H1 (cell line): ENCODE measurements at regions not wholly inside any gene's neighbourhood (a gene's known extent, or its start where the extent isn't known, plus 50 kb on each side); places are given as distances from the start of the nearest gene placed in this dataset.

Experiments
- CTCF ChIA-PET: fragments of 300-600 bp; sonication (Branson Sonifier 250); formaldehyde crosslinking; loops from one replicate; lab custom pipeline; 2021; ENCODE audit not compliant: partially characterized antibody; lab: Charles Lee
- POLR2A ChIA-PET: fragments of 300-600 bp; sonication (Branson Sonifier 250); formaldehyde crosslinking; loops from one replicate; lab custom pipeline; 2021; ENCODE audit warnings: inconsistent platforms; ENCODE audit not compliant: partially characterized antibody; lab: Charles Lee
- DNase-seq, 2 experiments: peaks; one replicate each; pipeline versions ENCODE4 v3.0.0 to v3.0.0-alpha.2; 2010 to 2022; ENCODE audit warnings: low spot score in 2 of 2, low read depth in 1 of 2, mixed read lengths in 1 of 2
- FAIRE-seq: peaks from 2 replicates; lab custom pipeline; 2011; peaks lifted over from hg19 to GRCh38; lab: Jason Lieb, UNC
- H2AFZ ChIP-seq: 2 replicates; pipeline ENCODE4 v1.8.1; 2012; ENCODE audit warnings: low read length, inconsistent platforms
- H2AK5ac ChIP-seq: 2 replicates; pipeline ENCODE4 v1.6.1; 2013; ENCODE audit warnings: low read depth, low read length
- H2BK120ac ChIP-seq: replicated peaks from 2 replicates; pipeline ENCODE3; 2013; ENCODE audit warnings: low read depth, low read length, inconsistent platforms
- H2BK12ac ChIP-seq: 2 replicates; pipeline ENCODE4 v1.6.1; 2013; ENCODE audit warnings: low read depth, low read length
- H2BK15ac ChIP-seq: 2 replicates; pipeline ENCODE4 v1.6.1; 2013; ENCODE audit warnings: low read length
- H2BK20ac ChIP-seq: 2 replicates; pipeline ENCODE4 v1.6.1; 2013; ENCODE audit warnings: low read length
- H2BK5ac ChIP-seq: 2 replicates; pipeline ENCODE4 v1.6.1; 2013; ENCODE audit warnings: low read depth, low read length
- H3K14ac ChIP-seq: 2 replicates; pipeline ENCODE4 v1.6.1; 2013; ENCODE audit warnings: inconsistent platforms; ENCODE audit not compliant: insufficient read length
- H3K18ac ChIP-seq: 2 replicates; pipeline ENCODE4 v1.6.1; 2013; ENCODE audit warnings: low read length; ENCODE audit errors: extremely low read depth
- H3K23ac ChIP-seq: 2 replicates; pipeline ENCODE4 v1.6.1; 2013; ENCODE audit warnings: inconsistent platforms; ENCODE audit not compliant: insufficient read length
- H3K23me2 ChIP-seq: 2 replicates; pipeline ENCODE4 v1.6.1; 2013; ENCODE audit warnings: low read depth, low read length
- H3K27ac ChIP-seq: 2 replicates; pipeline ENCODE4 v1.6.1; 2011; ENCODE audit warnings: low read depth, low read length, inconsistent platforms
- H3K27me3 ChIP-seq, 4 experiments: replicated peaks in 1 of 4; 1 replicate in 1 of 4; 2 replicates in 3 of 4; pipeline versions ENCODE4 v1.6.1 to v1.8.1; 2011 to 2013; ENCODE audit warnings: low read length in 3 of 4, mild to moderate bottlenecking in 3 of 4, inconsistent platforms in 2 of 4, mixed read lengths in 2 of 4, moderate library complexity in 1 of 4; ENCODE audit not compliant: control insufficient read depth in 3 of 4, insufficient read depth in 3 of 4; ENCODE audit errors: extremely low read depth in 1 of 4
- H3K36me3 ChIP-seq, 4 experiments: 2 replicates each; pipeline versions ENCODE4 v1.6.1 to v1.8.1; 2011 to 2013; ENCODE audit warnings: mild to moderate bottlenecking in 4 of 4, low read length in 3 of 4, moderate library complexity in 2 of 4, control low read depth in 1 of 4, inconsistent platforms in 1 of 4; ENCODE audit not compliant: insufficient read depth in 4 of 4, control insufficient read depth in 2 of 4
- H3K4ac ChIP-seq: replicated peaks from 2 replicates; pipeline ENCODE3; 2013; ENCODE audit warnings: low read length, low read depth, mixed read lengths, inconsistent platforms; ENCODE audit not compliant: insufficient read length
- H3K4me1 ChIP-seq, 4 experiments: replicated peaks in 1 of 4; 1 replicate in 1 of 4; 2 replicates in 3 of 4; pipeline versions ENCODE4 v1.6.1 to v1.8.1; 2011 to 2013; ENCODE audit warnings: low read length in 3 of 4, inconsistent platforms in 2 of 4, mixed read lengths in 1 of 4; ENCODE audit not compliant: insufficient read depth in 4 of 4, control insufficient read depth in 3 of 4
- H3K4me2 ChIP-seq, 2 experiments: 2 replicates each; pipeline versions ENCODE4 v1.6.1 to v1.8.1; 2011 to 2013; ENCODE audit warnings: low read depth in 2 of 2, low read length in 2 of 2, control low read depth in 1 of 2, inconsistent platforms in 1 of 2, mild to moderate bottlenecking in 1 of 2; ENCODE audit not compliant: insufficient read depth in 1 of 2
- H3K4me3 ChIP-seq, 4 experiments: fragments of 200-600, 300-600 bp in 1 of 4; sonication (generic), shearing (Covaris generic), sonication (Bioruptor Twin) in 1 of 4; 2 replicates each; pipeline versions ENCODE4 v1.5.1 to v1.8.1; 2011 to 2016; ENCODE audit warnings: low read length in 4 of 4, low read depth in 3 of 4, control low read depth in 2 of 4, inconsistent platforms in 2 of 4, mild to moderate bottlenecking in 2 of 4, mixed read lengths in 1 of 4, moderate library complexity in 1 of 4; ENCODE audit not compliant: insufficient read depth in 2 of 4; ENCODE audit errors: extremely low read depth in 1 of 4
- H3K56ac ChIP-seq: replicated peaks from 2 replicates; pipeline ENCODE3; 2013; ENCODE audit warnings: low read depth, mild to moderate bottlenecking, mixed read lengths, low read length, inconsistent platforms; ENCODE audit not compliant: insufficient read length
- H3K79me1 ChIP-seq: 2 replicates; pipeline ENCODE4 v1.6.1; 2013; ENCODE audit warnings: low read depth, low read length, control low read depth
- H3K79me2 ChIP-seq, 2 experiments: 2 replicates each; pipeline versions ENCODE4 v1.6.1 to v1.8.1; 2012 to 2013; ENCODE audit warnings: low read length in 2 of 2, mild to moderate bottlenecking in 2 of 2, inconsistent platforms in 1 of 2; ENCODE audit not compliant: insufficient read depth in 2 of 2, control insufficient read depth in 1 of 2
- H3K9ac ChIP-seq, 4 experiments: replicated peaks in 1 of 4; 1 replicate in 1 of 4; 2 replicates in 3 of 4; pipeline versions ENCODE4 v1.6.1 to v1.8.1; 2011 to 2013; ENCODE audit warnings: low read depth in 3 of 4, low read length in 3 of 4, control low read depth in 2 of 4, mild to moderate bottlenecking in 2 of 4, moderate library complexity in 2 of 4, inconsistent platforms in 1 of 4; ENCODE audit errors: extremely low read depth in 1 of 4
- H3K9me3 ChIP-seq, 2 experiments: 2 replicates each; pipeline versions ENCODE4 v1.6.1 to v1.8.1; 2012 to 2013; ENCODE audit warnings: mild to moderate bottlenecking in 2 of 2, moderate library complexity in 2 of 2, control low read depth in 1 of 2, inconsistent platforms in 1 of 2, low read depth in 1 of 2, low read length in 1 of 2, mixed read lengths in 1 of 2; ENCODE audit not compliant: insufficient read depth in 2 of 2
- H4K20me1 ChIP-seq, 2 experiments: replicated peaks in 1 of 2; 2 replicates each; pipeline versions ENCODE3 to v1.8.1; 2011 to 2013; ENCODE audit warnings: inconsistent platforms in 2 of 2, low read length in 2 of 2, mild to moderate bottlenecking in 1 of 2; ENCODE audit not compliant: insufficient read depth in 2 of 2, control insufficient read depth in 1 of 2
- H4K5ac ChIP-seq: 2 replicates; pipeline ENCODE4 v1.6.1; 2013; ENCODE audit warnings: low read length, low read depth, mixed read lengths, inconsistent platforms; ENCODE audit not compliant: insufficient read length
- H4K8ac ChIP-seq: 2 replicates; pipeline ENCODE4 v1.8.0; 2013; ENCODE audit warnings: mild to moderate bottlenecking, moderate library complexity, low read length, inconsistent platforms; ENCODE audit not compliant: insufficient read depth; ENCODE audit errors: extremely low read depth
- H4K91ac ChIP-seq: replicated peaks from 2 replicates; pipeline ENCODE3; 2013; ENCODE audit warnings: low read length, mixed read lengths, inconsistent platforms; ENCODE audit not compliant: insufficient read length
- BCL11A ChIP-seq, 2 experiments: IDR thresholded peaks; one replicate each; pipeline ENCODE4 v1.6.1; 2011; ENCODE audit warnings: low read depth in 2 of 2, low read length in 2 of 2, mild to moderate bottlenecking in 2 of 2
- CHD1 ChIP-seq: IDR thresholded peaks from 2 replicates; pipeline ENCODE4 v1.6.1; 2012; ENCODE audit warnings: low read depth, low read length, improper control_type of control experiment
- CTBP2 ChIP-seq: IDR thresholded peaks from 2 replicates; pipeline ENCODE4 v1.7.0; 2011; ENCODE audit warnings: borderline replicate concordance, mild to moderate bottlenecking, moderate library complexity, mixed read lengths, low read length; ENCODE audit not compliant: insufficient read depth, insufficient read length
- E2F6 ChIP-seq: IDR thresholded peaks from 2 replicates; pipeline ENCODE4 v1.6.1; 2012; ENCODE audit warnings: inconsistent platforms
- EZH2 ChIP-seq: fragments of 200-600 bp; sonication (generic); IDR thresholded peaks from 2 replicates; pipeline ENCODE4 v1.7.1; 2012; ENCODE audit warnings: low read depth, mild to moderate bottlenecking, moderate library complexity, low read length, inconsistent platforms; ENCODE audit not compliant: severe bottlenecking
- HDAC2 ChIP-seq, 2 experiments: fragments of 300-600 bp in 1 of 2; sonication (generic) in 1 of 2; IDR thresholded peaks; 2 replicates each; pipeline ENCODE4 v1.6.1; 2011 to 2012; ENCODE audit warnings: low read depth in 2 of 2, low read length in 2 of 2, mild to moderate bottlenecking in 2 of 2, moderate library complexity in 2 of 2, borderline replicate concordance in 1 of 2, inconsistent platforms in 1 of 2
- HDAC6 ChIP-seq: IDR thresholded peaks from one replicate; pipeline ENCODE4 v1.7.1; 2012; ENCODE audit warnings: low read depth, mild to moderate bottlenecking, inconsistent platforms, low read length, moderate library complexity
- NANOG ChIP-seq: IDR thresholded peaks from 2 replicates; pipeline ENCODE4 v1.6.1; 2011; ENCODE audit warnings: low read length, low read depth, mild to moderate bottlenecking, inconsistent platforms; ENCODE audit not compliant: insufficient read depth, poor library complexity, severe bottlenecking
- POLR2A ChIP-seq, 2 experiments: IDR thresholded peaks; 1 replicate in 1 of 2; 2 replicates in 1 of 2; pipeline ENCODE4 v1.6.1; 2011; ENCODE audit warnings: low read depth in 2 of 2, low read length in 2 of 2, mild to moderate bottlenecking in 2 of 2; ENCODE audit errors: control extremely low read depth in 1 of 2
- RAD21 ChIP-seq, 2 experiments: IDR thresholded peaks in 1 of 2; conservative IDR thresholded peaks in 1 of 2; 2 replicates each; pipeline ENCODE4 v1.6.1; 2011; ENCODE audit warnings: low read depth in 2 of 2, low read length in 2 of 2, improper control_type of control experiment in 1 of 2, inconsistent platforms in 1 of 2, mild to moderate bottlenecking in 1 of 2, moderate library complexity in 1 of 2
- RBBP5 ChIP-seq: IDR thresholded peaks from 2 replicates; pipeline ENCODE4 v1.7.1; 2012; ENCODE audit warnings: low read depth, mild to moderate bottlenecking, inconsistent platforms, low read length, moderate library complexity, borderline replicate concordance
- SP1 ChIP-seq: IDR thresholded peaks from 2 replicates; pipeline ENCODE4 v1.6.1; 2011; ENCODE audit warnings: low read depth, low read length
- TAF7 ChIP-seq: optimal IDR thresholded peaks from 2 replicates; pipeline ENCODE3; 2011; ENCODE audit warnings: low read depth, mild to moderate bottlenecking, inconsistent platforms, low read length, moderate library complexity, borderline replicate concordance
- TEAD4 ChIP-seq: IDR thresholded peaks from 2 replicates; pipeline ENCODE4 v1.6.1; 2012; ENCODE audit warnings: low read depth, low read length, inconsistent platforms, mixed read lengths
- WGBS, 2 experiments: shearing (Covaris generic) in 1 of 2; methylation state at CpG; one replicate each; pipeline versions ENCODE4 v1.1.6 to v1.1.7; 2013 to 2015; ENCODE audit warnings: low lambda C conversion rate in 2 of 2, mixed read lengths in 2 of 2, inconsistent platforms in 1 of 2, low coverage in 1 of 2, missing lambda C conversion rate in 1 of 2; ENCODE audit not compliant: insufficient replicate concordance in 2 of 2, insufficient coverage in 1 of 2, insufficient read length in 1 of 2; ENCODE audit errors: extremely low coverage in 1 of 2, missing lambda C conversion rate in 1 of 2; 5-methylcytosine and 5-hydroxymethylcytosine counted together

GRCh38 chr4:156029691-156030090 is 76.0 kb upstream of the CTSO start:
- Histone ChIP-seq H2AFZ (no peak overlapping the region), H3K14ac (no peak overlapping the region), H3K4me2 (no peak overlapping the region), H2BK12ac (no peak overlapping the region), H3K36me3 (no peaks in the 10 kb centered on the region), H2BK5ac (no peak overlapping the region), H3K4ac (no peak overlapping the region), H3K9ac (no peak overlapping the region), H2BK120ac (no peak overlapping the region), H2BK20ac (no peak overlapping the region), H3K23me2 (no peaks in the 10 kb centered on the region), H4K8ac (no peak overlapping the region), H2BK15ac (no peak overlapping the region), H3K79me1 (no peaks in the 10 kb centered on the region), H3K18ac (no peak overlapping the region), H4K20me1 (no peaks in the 10 kb centered on the region), H3K9me3 (no peaks in the 10 kb centered on the region), H3K27me3 (no peaks in the 10 kb centered on the region), H3K23ac (no peak overlapping the region), H4K91ac (no peak overlapping the region), H3K4me1 (no peaks in the 10 kb centered on the region), H3K27ac (no peak overlapping the region), H2AK5ac (no peak overlapping the region), H3K79me2 (no peaks in the 10 kb centered on the region), H4K5ac (no peak overlapping the region), H3K4me3 (no peak overlapping the region), H3K56ac (no peak overlapping the region)
- no peak for DNase-seq
- no peak for FAIRE-seq
- ChIA-PET CTCF (no interaction called here), POLR2A (no interaction called here)
- 92% methylated on average over 1 of the region's 1 CpG; no CpG with 5 or more reads in 1 of the 2 experiments for WGBS, 2 experiments
- no peak for TF ChIP-seq RBBP5
- TF ChIP-seq CHD1 = no peak
- TF ChIP-seq POLR2A (IDR thresholded peaks at IDR 0.05; ENCODE audit: control extremely low read depth in 1 of 2, low read depth in 2 of 2, low read length in 2 of 2) = no peak
- TF ChIP-seq HDAC2 (IDR thresholded peaks at IDR 0.05; ENCODE audit: borderline replicate concordance in 1 of 2, low read depth in 2 of 2, low read length in 2 of 2) = no peak
- TF ChIP-seq BCL11A (IDR thresholded peaks at IDR 0.05; ENCODE audit: low read depth in 2 of 2, low read length in 2 of 2) = no peak
- TF ChIP-seq E2F6 = no peak
- no peak for TF ChIP-seq SP1
- TF ChIP-seq TEAD4 = no peak
- TF ChIP-seq NANOG = no peak
- no peak for TF ChIP-seq TAF7
- no peak for TF ChIP-seq HDAC6
- TF ChIP-seq EZH2 = no peak
- no peak for TF ChIP-seq RAD21 (IDR thresholded peaks at IDR 0.05 in 1 of 2, conservative IDR thresholded peaks at IDR 0.05 in 1 of 2; ENCODE audit: low read depth in 2 of 2, low read length in 2 of 2)
- no peak for TF ChIP-seq CTBP2
